Natural killer cell (primary cell): ENCODE measurements at regions not wholly inside any gene's neighbourhood (a gene's known extent, or its start where the extent isn't known, plus 50 kb on each side); places are given as distances from the start of the nearest gene placed in this dataset.
A peak's percentile ranks its signal among the peaks of the same experiment; 100 is the strongest.
"Not testable (repeated sequence)": the region's sequence is repeated elsewhere in the genome, so short reads cannot be mapped to it uniquely, and the experiment has no call there.

Source experiments
- ATAC-seq, 3 donors: fragments of 150-1000 bp in 2 of 3; fragments of 200-7000 bp in 1 of 3; cut with Tn5 transposase; 1 replicate in 1 of 3; 2 replicates in 2 of 3; pipeline ENCODE4 v1.10.0; 2021; ENCODE audit warnings: mild to moderate bottlenecking in 2 of 3, moderate library complexity in 2 of 3
- DNase-seq, 2 donors: peaks; one replicate each; pipeline versions ENCODE4 v3.0.0 to v3.0.0-alpha.2; 2013 to 2021; ENCODE audit warnings: mixed read lengths in 1 of 2
- H3K27ac ChIP-seq: one replicate; pipeline ENCODE4 v1.5.1; 2013; ENCODE audit warnings: mild to moderate bottlenecking, low read length
- H3K27me3 ChIP-seq: one replicate; pipeline ENCODE4 v1.6.1; 2013; ENCODE audit warnings: low read length; ENCODE audit not compliant: control insufficient read depth, insufficient read depth
- H3K36me3 ChIP-seq: one replicate; pipeline ENCODE4 v1.6.1; 2013; ENCODE audit warnings: low read length; ENCODE audit not compliant: control insufficient read depth, insufficient read depth
- H3K4me1 ChIP-seq: one replicate; pipeline ENCODE4 v1.6.1; 2013; ENCODE audit warnings: low read length; ENCODE audit not compliant: control insufficient read depth, insufficient read depth
- H3K4me3 ChIP-seq: one replicate; pipeline ENCODE4 v1.5.1; 2013; ENCODE audit warnings: low read length
- H3K9me3 ChIP-seq: one replicate; pipeline ENCODE4 v1.6.1; 2013; ENCODE audit warnings: low read length; ENCODE audit not compliant: control insufficient read depth, insufficient read depth
- H3K27ac Mint-ChIP-seq, 2 donors: one replicate each; pipeline ENCODE4 v1.8.0; 2022; ENCODE audit warnings: mild to moderate bottlenecking in 2 of 2, mixed read lengths in 2 of 2, moderate library complexity in 1 of 2
- H3K27me3 Mint-ChIP-seq, 2 donors: one replicate each; pipeline ENCODE4 v1.8.0; 2022; ENCODE audit warnings: low read depth in 2 of 2, mixed read lengths in 2 of 2
- H3K36me3 Mint-ChIP-seq: one replicate; pipeline ENCODE4 v1.8.0; 2022; ENCODE audit warnings: mixed read lengths
- H3K4me1 Mint-ChIP-seq, 2 donors: one replicate each; pipeline ENCODE4 v1.8.0; 2022; ENCODE audit warnings: mixed read lengths in 2 of 2
- H3K4me3 Mint-ChIP-seq: one replicate; pipeline ENCODE4 v1.8.0; 2022; ENCODE audit warnings: mild to moderate bottlenecking, moderate library complexity, mixed read lengths
- H3K9me3 Mint-ChIP-seq, 2 donors: one replicate each; pipeline ENCODE4 v1.8.0; 2022; ENCODE audit warnings: mixed read lengths in 2 of 2
- WGBS: methylation state at CpG from one replicate; pipeline ENCODE4 v1.1.7; 2013; ENCODE audit warnings: missing lambda C conversion rate; ENCODE audit not compliant: insufficient coverage; 5-methylcytosine and 5-hydroxymethylcytosine counted together
- intact Hi-C: fragments of 100-400 bp; cut with micrococcal nuclease; formaldehyde crosslinking; loops from one replicate; pipeline ENCODE4 v1.14.2; 2022

GRCh38 chr9:38892539-38893232 lies 172.8 kb upstream of the FAM240B start:
- intact Hi-C loops, H3K9me3 Mint-ChIP-seq, H3K4me3 ChIP-seq, H3K4me3 Mint-ChIP-seq, H3K36me3 ChIP-seq, H3K9me3 ChIP-seq, H3K4me1 Mint-ChIP-seq, H3K27ac ChIP-seq, H3K27me3 Mint-ChIP-seq, H3K36me3 Mint-ChIP-seq, H3K27me3 ChIP-seq, H3K4me1 ChIP-seq, H3K27ac Mint-ChIP-seq, ATAC-seq, DNase-seq: not testable (repeated sequence)
- no CpG with 5 or more reads among the region's 6 CpGs for WGBS

- ATAC-seq, H3K4me3 ChIP-seq, H3K27me3 ChIP-seq, H3K4me1 ChIP-seq, H3K27ac Mint-ChIP-seq, H3K27ac ChIP-seq, H3K36me3 Mint-ChIP-seq, H3K36me3 ChIP-seq, intact Hi-C loops, DNase-seq, H3K4me3 Mint-ChIP-seq, H3K9me3 ChIP-seq, H3K4me1 Mint-ChIP-seq, H3K9me3 Mint-ChIP-seq, H3K27me3 Mint-ChIP-seq: not testable (repeated sequence)
- no CpG with 5 or more reads among the region's 5 CpGs for WGBS
Observed at GRCh38 chr9:38886076-38886475, 166.1 kb upstream of the FAM240B start.

- H3K9me3 Mint-ChIP-seq, H3K27me3 Mint-ChIP-seq, H3K4me1 Mint-ChIP-seq, H3K27ac ChIP-seq, H3K36me3 Mint-ChIP-seq, H3K9me3 ChIP-seq, H3K4me3 Mint-ChIP-seq, H3K4me1 ChIP-seq, H3K4me3 ChIP-seq, H3K27ac Mint-ChIP-seq, intact Hi-C loops, ATAC-seq, H3K27me3 ChIP-seq, H3K36me3 ChIP-seq: not testable (repeated sequence)
- peak in 1 of 2 donors; percentile 0 for DNase-seq
- no CpG with 5 or more reads among the region's 7 CpGs for WGBS
Observed at GRCh38 chr9:38875616-38876015, 155.7 kb upstream of the FAM240B start.

DNA sequence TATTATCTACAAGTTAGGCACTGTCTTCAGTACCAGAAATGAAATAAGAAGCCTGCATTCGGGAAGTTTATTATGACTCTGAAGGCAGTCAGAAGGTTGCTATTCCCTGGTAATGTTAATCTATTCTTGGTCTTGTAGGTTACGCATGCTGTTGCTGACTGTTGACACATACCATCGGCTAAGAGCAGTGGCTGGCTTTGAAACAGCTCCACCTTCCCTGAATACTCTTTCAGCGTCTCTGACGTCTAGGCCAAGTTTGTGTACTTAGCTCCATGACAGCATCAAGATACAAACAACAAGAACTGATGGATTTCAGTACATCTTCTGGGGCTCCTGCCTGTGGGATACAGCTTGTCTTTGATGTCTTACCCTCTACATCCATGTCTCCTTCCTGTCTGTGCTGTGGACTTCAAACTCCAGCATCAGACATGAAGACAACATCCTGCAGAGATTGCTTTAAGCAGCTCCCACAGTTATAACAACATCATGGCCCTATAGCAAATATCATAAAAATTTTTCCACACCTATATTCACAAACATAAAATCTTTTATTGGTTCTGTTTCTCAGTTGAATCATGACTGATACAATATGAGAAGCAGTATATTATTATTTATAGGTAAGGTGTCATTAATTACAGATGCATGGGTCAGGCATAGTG lies 151.5 kb upstream of the FAM240B start:
- H3K36me3 Mint-ChIP-seq, H3K4me3 ChIP-seq, H3K9me3 Mint-ChIP-seq, H3K27ac Mint-ChIP-seq, ATAC-seq, H3K27me3 ChIP-seq, H3K4me1 ChIP-seq, DNase-seq, H3K27me3 Mint-ChIP-seq, intact Hi-C loops, H3K27ac ChIP-seq, H3K4me1 Mint-ChIP-seq, H3K9me3 ChIP-seq, H3K4me3 Mint-ChIP-seq, H3K36me3 ChIP-seq: not testable (repeated sequence)
- no CpG with 5 or more reads among the region's 5 CpGs for WGBS

GRCh38 chr9:38859827-38860226 lies 139.9 kb upstream of the FAM240B start:
- no CpG with 5 or more reads among the region's 1 CpG for WGBS
- not testable (repeated sequence) for H3K27me3 Mint-ChIP-seq, ATAC-seq

DNA sequence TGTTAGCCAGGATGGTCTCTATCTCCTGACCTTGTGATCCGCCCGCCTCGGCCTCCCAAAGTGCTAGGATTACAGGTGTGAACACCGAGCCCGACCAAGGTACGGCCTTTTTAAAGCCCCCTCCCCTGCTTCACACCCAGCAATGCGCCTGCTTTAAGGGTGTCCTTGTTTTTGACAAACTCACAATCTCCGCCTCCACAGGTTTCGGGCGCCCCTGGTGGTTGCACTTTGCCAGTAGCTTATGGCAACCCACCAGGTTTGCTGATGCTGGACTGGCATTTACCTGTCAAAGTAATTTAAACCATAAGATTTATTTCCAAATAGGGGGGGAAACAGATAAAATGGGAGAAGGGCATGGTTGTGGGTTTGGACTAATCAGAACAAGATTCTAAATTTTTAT lies 129.0 kb upstream of the FAM240B start:
- DNase-seq, H3K4me3 ChIP-seq, H3K4me1 ChIP-seq, H3K27ac ChIP-seq, H3K36me3 Mint-ChIP-seq, H3K9me3 ChIP-seq, H3K9me3 Mint-ChIP-seq, H3K4me3 Mint-ChIP-seq, H3K27me3 ChIP-seq, H3K27ac Mint-ChIP-seq, H3K4me1 Mint-ChIP-seq, ATAC-seq, H3K27me3 Mint-ChIP-seq, intact Hi-C loops, H3K36me3 ChIP-seq: not testable (repeated sequence)
- no CpG with 5 or more reads among the region's 10 CpGs for WGBS

More at GRCh38 chr9:38859827-38860226, 139.9 kb upstream of the FAM240B start:
- H3K4me1 ChIP-seq, H3K27me3 ChIP-seq, H3K36me3 Mint-ChIP-seq, H3K27ac Mint-ChIP-seq, H3K36me3 ChIP-seq, H3K27ac ChIP-seq, H3K9me3 ChIP-seq, H3K4me1 Mint-ChIP-seq, H3K9me3 Mint-ChIP-seq, H3K4me3 Mint-ChIP-seq, DNase-seq, intact Hi-C loops, H3K4me3 ChIP-seq: not testable (repeated sequence)

DNA sequence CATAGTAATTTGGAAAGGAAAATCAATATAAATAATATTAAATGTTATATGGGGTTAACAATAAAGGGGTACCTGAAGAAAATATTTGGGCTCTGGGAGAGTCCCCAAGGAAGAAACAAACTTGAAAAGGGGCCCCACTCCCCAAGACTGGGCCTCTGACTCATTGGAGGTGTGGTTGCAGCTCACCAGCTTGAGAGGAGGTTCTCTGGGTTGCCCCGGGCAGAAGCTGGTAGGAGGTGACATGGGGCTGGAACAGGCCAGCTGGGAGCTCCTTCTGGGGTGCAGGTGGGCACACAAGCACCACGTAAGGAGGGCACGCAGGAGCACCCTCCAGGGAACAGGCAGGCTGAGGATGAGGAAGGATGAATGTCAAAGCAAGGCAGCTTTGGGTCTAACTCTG lies 120.3 kb upstream of the FAM240B start:
- H3K9me3 Mint-ChIP-seq, H3K27ac ChIP-seq, H3K4me1 Mint-ChIP-seq, H3K27me3 Mint-ChIP-seq, H3K27ac Mint-ChIP-seq, H3K27me3 ChIP-seq, H3K4me3 ChIP-seq, ATAC-seq, H3K9me3 ChIP-seq, H3K4me3 Mint-ChIP-seq, H3K4me1 ChIP-seq, DNase-seq, intact Hi-C loops, H3K36me3 ChIP-seq, H3K36me3 Mint-ChIP-seq: not testable (repeated sequence)
- no CpG with 5 or more reads among the region's 3 CpGs for WGBS

DNA sequence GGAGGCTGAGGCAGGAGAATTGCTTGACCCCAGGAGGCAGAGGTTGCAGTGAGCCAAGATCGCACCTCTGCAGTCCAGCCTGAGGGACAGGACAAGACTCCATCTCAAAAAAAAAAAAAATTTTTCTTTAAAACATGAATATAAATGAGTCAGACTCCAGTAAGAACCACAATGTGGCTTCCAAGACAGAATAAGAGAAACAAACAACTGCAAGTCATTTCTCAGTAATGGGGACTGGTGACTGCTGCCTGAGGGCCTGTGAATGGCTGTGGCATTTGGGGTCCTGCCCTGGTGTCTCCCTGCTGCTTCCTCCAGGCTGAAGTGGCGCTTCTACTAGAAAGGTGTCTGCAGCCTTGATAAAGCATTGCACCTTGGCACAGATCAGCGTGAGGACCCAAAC lies 113.8 kb upstream of the FAM240B start:
- H3K9me3 Mint-ChIP-seq, H3K4me3 ChIP-seq, H3K4me3 Mint-ChIP-seq, ATAC-seq, H3K27me3 Mint-ChIP-seq, intact Hi-C loops, H3K27me3 ChIP-seq, H3K36me3 ChIP-seq, H3K36me3 Mint-ChIP-seq, H3K4me1 ChIP-seq, H3K27ac ChIP-seq, H3K9me3 ChIP-seq, H3K4me1 Mint-ChIP-seq, H3K27ac Mint-ChIP-seq, DNase-seq: not testable (repeated sequence)
- no CpG with 5 or more reads among the region's 3 CpGs for WGBS
